Ishikawa (cell line): ENCODE measurements at regions not wholly inside any gene's neighbourhood (a gene's known extent, or its start where the extent isn't known, plus 50 kb on each side); places are given as distances from the start of the nearest gene placed in this dataset.

Experiments used
- CEBPB ChIP-seq: IDR thresholded peaks from 2 replicates; pipeline ENCODE4 v1.6.1; 2012
- CREB1 ChIP-seq: IDR thresholded peaks from 2 replicates; pipeline ENCODE4 v1.6.1; 2012; ENCODE audit warnings: low read depth
- EGR1 ChIP-seq: IDR thresholded peaks from 2 replicates; pipeline ENCODE4 v1.6.1; 2012
- EP300 ChIP-seq: IDR thresholded peaks from 2 replicates; pipeline ENCODE4 v1.6.1; 2012; ENCODE audit warnings: borderline replicate concordance
- FOXM1 ChIP-seq: IDR thresholded peaks from 2 replicates; pipeline ENCODE4 v1.6.1; 2012; ENCODE audit warnings: low read depth, borderline replicate concordance
- MAX ChIP-seq: IDR thresholded peaks from 2 replicates; pipeline ENCODE4 v1.6.1; 2012
- NFIC ChIP-seq: IDR thresholded peaks from 2 replicates; pipeline ENCODE4 v1.6.1; 2012
- RAD21 ChIP-seq: IDR thresholded peaks from 2 replicates; pipeline ENCODE4 v1.6.1; 2012; ENCODE audit warnings: low read depth
- REST ChIP-seq: IDR thresholded peaks from 2 replicates; pipeline ENCODE4 v1.6.1; 2012; ENCODE audit warnings: low read depth, mild to moderate bottlenecking
- TAF1 ChIP-seq: IDR thresholded peaks from 2 replicates; pipeline ENCODE4 v1.6.1; 2012; ENCODE audit warnings: low read depth, mild to moderate bottlenecking
- TCF12 ChIP-seq: IDR thresholded peaks from 2 replicates; pipeline ENCODE4 v1.6.1; 2012; ENCODE audit warnings: low read depth
- TEAD4 ChIP-seq: IDR thresholded peaks from 2 replicates; pipeline ENCODE4 v1.6.1; 2012
- USF1 ChIP-seq: IDR thresholded peaks from 2 replicates; pipeline ENCODE4 v1.6.1; 2012
- YY1 ChIP-seq: IDR thresholded peaks from 2 replicates; pipeline ENCODE4 v1.6.1; 2012; ENCODE audit warnings: low read depth
- ZBTB7A ChIP-seq: IDR thresholded peaks from 2 replicates; pipeline ENCODE4 v1.6.1; 2012; ENCODE audit warnings: low read depth

GRCh38 chr4:121455285-121455684, 74.5 kb upstream of the QRFPR start:
- TF ChIP-seq YY1 (no peak), FOXM1 (no peak), CREB1 (no peak)

- TF ChIP-seq ZBTB7A (no peak), YY1 (no peak), TAF1 (no peak), EP300 (no peak), REST (no peak), CEBPB (no peak), CREB1 (no peak), USF1 (no peak), RAD21 (no peak), NFIC (no peak), TCF12 (no peak), TEAD4 (no peak), MAX (no peak), EGR1 (no peak), FOXM1 (no peak)
These were observed 73.6 kb upstream of the QRFPR start for GRCh38 chr4:121454251-121454979.

- TF ChIP-seq CEBPB (no peak), MAX (no peak), EP300 (no peak), CREB1 (no peak), YY1 (no peak), NFIC (no peak), TCF12 (no peak), FOXM1 (no peak), RAD21 (no peak), TEAD4 (no peak), USF1 (no peak), EGR1 (no peak), ZBTB7A (no peak), TAF1 (no peak), REST (no peak)
These were observed 70.5 kb upstream of the QRFPR start for GRCh38 chr4:121451310-121451709.

- TF ChIP-seq CEBPB: no peak
- no peak for TF ChIP-seq USF1
- TF ChIP-seq REST: no peak
- no peak for TF ChIP-seq FOXM1
- no peak for TF ChIP-seq YY1
- TF ChIP-seq TCF12: no peak
- TF ChIP-seq TAF1: no peak
- no peak for TF ChIP-seq ZBTB7A
- TF ChIP-seq NFIC: no peak
These were observed 68.6 kb upstream of the QRFPR start for GRCh38 chr4:121449416-121449815.
